ENCODE measurements at regions not wholly inside any gene's neighbourhood (a gene's known extent, or its start where the extent isn't known, plus 50 kb on each side); places are given as distances from the start of the nearest gene placed in this dataset.

GRCh38 chr16:64773638-64774037 lies 348.2 kb downstream of the CDH11 start:
- H3K36me3 ChIP-seq (ENCODE audit: control insufficient read depth in 2 of 2, insufficient read depth in 2 of 2, low read length in 1 of 2), result no peaks in the 10 kb centered on the region
- BruUV-seq (replicated peaks), result no TSS peak
- no peaks in the 10 kb centered on the region for H4K20me1 ChIP-seq (ENCODE audit: control insufficient read depth, insufficient read depth)
- no peak overlapping the region for H3K27ac ChIP-seq (ENCODE audit: control insufficient read depth, insufficient read depth)
- FAIRE-seq (no peak), ATAC-seq (no peak), DNase-seq (ENCODE audit: low read depth, low spot score) (no peak)
- intact Hi-C loops (cut with micrococcal nuclease; ENCODE audit: unreplicated experiment) (no loop called here), in situ Hi-C loops (cut with MboI) (no loop called here)
- WGBS (ENCODE audit: insufficient coverage, insufficient replicate concordance, low lambda C conversion rate, missing lambda C conversion rate), result 26% methylated on average over 2 of the region's 2 CpGs
- no peaks in the 10 kb centered on the region for H3K27me3 ChIP-seq (replicated peaks in 1 of 2; ENCODE audit: control insufficient read depth in 2 of 2, insufficient read depth in 2 of 2, low read length in 1 of 2)
- ChIA-PET RAD21 (ENCODE audit: unreplicated experiment) (no interaction called here), POLR2A (no interaction called here), SMC1A (ENCODE audit: uncharacterized antibody, unreplicated experiment) (interaction anchor here (1.7 kb wide), 1 partner anchor 9 kb away, joined by 3 read pairs; no protein-coding TSS in a partner anchor), CTCF (no interaction called here)
- H3K9ac ChIP-seq (ENCODE audit: control insufficient read depth, insufficient read depth, low read length), result no peak overlapping the region
- H2AFZ ChIP-seq (ENCODE audit: control insufficient read depth, low read depth, low read length), result no peak overlapping the region
- H3K4me3 ChIP-seq, result no peak overlapping the region
- no peaks in the 10 kb centered on the region for H3K9me3 ChIP-seq (replicated peaks; ENCODE audit: control insufficient read depth, insufficient read depth, low read length)
- H3K79me2 ChIP-seq (ENCODE audit: control insufficient read depth, insufficient read depth, low read length), result no peaks in the 10 kb centered on the region
- H3K4me2 ChIP-seq (ENCODE audit: control insufficient read depth, insufficient read depth), result no peak overlapping the region
- H3K4me1 ChIP-seq (ENCODE audit: control insufficient read depth, insufficient read depth, low read length), result no peaks in the 10 kb centered on the region
- no peak for TF ChIP-seq IRF5 (IDR thresholded peaks at IDR 0.05; ENCODE audit: borderline replicate concordance)
- no peak for TF ChIP-seq POLR2AphosphoS5 (IDR thresholded peaks at IDR 0.05; ENCODE audit: low read length)
- no peak for TF ChIP-seq EED (IDR thresholded peaks at IDR 0.05; ENCODE audit: low read depth)
- no peak for TF ChIP-seq NBN (IDR thresholded peaks at IDR 0.05)
- TF ChIP-seq EZH2 (IDR thresholded peaks at IDR 0.05; ENCODE audit: borderline replicate concordance, control insufficient read depth, low read depth, low read length), result no peak
- TF ChIP-seq WRNIP1 (IDR thresholded peaks at IDR 0.05; ENCODE audit: borderline replicate concordance, low read depth, low read length), result no peak
- TF ChIP-seq RELA (IDR thresholded peaks at IDR 0.05; ENCODE audit: borderline replicate concordance, partially characterized antibody), result no peak
- TF ChIP-seq ZBTB4 (CRISPR knock-in tag; IDR thresholded peaks at IDR 0.05), result no peak
- TF ChIP-seq SKIL (IDR thresholded peaks at IDR 0.05; ENCODE audit: low read depth, poor library complexity, severe bottlenecking), result no peak
- TF ChIP-seq MYC (IDR thresholded peaks at IDR 0.05; ENCODE audit: insufficient read depth, insufficient read length, insufficient replicate concordance, low read length, severe bottlenecking), result no peak
- TF ChIP-seq STAT3 (IDR thresholded peaks at IDR 0.05; ENCODE audit: low read depth, low read length), result no peak
- TF ChIP-seq SMARCA5 (IDR thresholded peaks at IDR 0.05), result no peak
- TF ChIP-seq PML (IDR thresholded peaks at IDR 0.05; ENCODE audit: low read length), result no peak
- TF ChIP-seq CUX1 (IDR thresholded peaks at IDR 0.05; ENCODE audit: insufficient replicate concordance, low read depth, low read length), result no peak
